Adrenal gland (tissue), 5 donors: ENCODE measurements at regions not wholly inside any gene's neighbourhood (a gene's known extent, or its start where the extent isn't known, plus 50 kb on each side); places are given as distances from the start of the nearest gene placed in this dataset.

Source experiments
- POLR2A ChIP-seq, 2 donors: fragments of 450-650 bp; IDR thresholded peaks; one replicate each; pipeline ENCODE4 v1.6.1; 2017; ENCODE audit warnings: antibody characterized with exemption in 2 of 2, mild to moderate bottlenecking in 2 of 2, moderate library complexity in 1 of 2
- TF ChIP-seq, protein P1 (sequence below), 6 experiments: fragments of 450-650 bp in 4 of 6; fragments of 200-600 bp in 2 of 6; sonication (generic) in 1 of 6; IDR thresholded peaks; 1 replicate in 5 of 6; 2 replicates in 1 of 6; pipeline versions ENCODE4 v1.5.1 to v1.8.0; 2016 to 2021; ENCODE audit warnings: antibody characterized with exemption in 6 of 6, mild to moderate bottlenecking in 2 of 6, moderate library complexity in 1 of 6
- donor health status: DM: no; HTN: no; CAD: no.

DNA sequence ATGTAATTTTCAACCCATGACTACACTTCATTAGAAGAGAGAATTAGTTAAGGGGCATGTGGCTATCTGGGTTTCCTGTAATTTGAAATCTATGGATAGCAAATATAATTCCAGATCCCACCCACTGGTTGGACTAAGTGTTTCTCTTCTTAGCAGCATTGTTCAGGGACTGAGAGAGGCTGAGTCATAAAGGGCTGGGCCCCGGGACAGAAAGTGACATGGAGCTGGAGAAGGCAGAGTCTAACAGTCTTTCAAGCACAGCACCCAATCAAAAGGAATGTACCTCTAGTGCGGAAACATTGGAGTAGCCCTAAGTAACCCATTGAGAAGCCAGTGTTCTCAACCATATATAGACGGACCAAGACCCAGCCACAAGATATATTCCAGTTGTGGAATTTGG, 363.9 kb downstream of the DHX35 start:
- TF ChIP-seq, protein P1, sequence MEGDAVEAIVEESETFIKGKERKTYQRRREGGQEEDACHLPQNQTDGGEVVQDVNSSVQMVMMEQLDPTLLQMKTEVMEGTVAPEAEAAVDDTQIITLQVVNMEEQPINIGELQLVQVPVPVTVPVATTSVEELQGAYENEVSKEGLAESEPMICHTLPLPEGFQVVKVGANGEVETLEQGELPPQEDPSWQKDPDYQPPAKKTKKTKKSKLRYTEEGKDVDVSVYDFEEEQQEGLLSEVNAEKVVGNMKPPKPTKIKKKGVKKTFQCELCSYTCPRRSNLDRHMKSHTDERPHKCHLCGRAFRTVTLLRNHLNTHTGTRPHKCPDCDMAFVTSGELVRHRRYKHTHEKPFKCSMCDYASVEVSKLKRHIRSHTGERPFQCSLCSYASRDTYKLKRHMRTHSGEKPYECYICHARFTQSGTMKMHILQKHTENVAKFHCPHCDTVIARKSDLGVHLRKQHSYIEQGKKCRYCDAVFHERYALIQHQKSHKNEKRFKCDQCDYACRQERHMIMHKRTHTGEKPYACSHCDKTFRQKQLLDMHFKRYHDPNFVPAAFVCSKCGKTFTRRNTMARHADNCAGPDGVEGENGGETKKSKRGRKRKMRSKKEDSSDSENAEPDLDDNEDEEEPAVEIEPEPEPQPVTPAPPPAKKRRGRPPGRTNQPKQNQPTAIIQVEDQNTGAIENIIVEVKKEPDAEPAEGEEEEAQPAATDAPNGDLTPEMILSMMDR (IDR thresholded peaks at IDR 0.05) = no peak
- no peak for TF ChIP-seq POLR2A (IDR thresholded peaks at IDR 0.05)
